Activated CD4-positive, alpha-beta T cell treated with anti-CD3 and anti-CD28 coated beads, Interleukin-2, amount 10 ng/mL, durations not matched to agents 24 days and 14 days (primary cell): ENCODE measurements at regions not wholly inside any gene's neighbourhood (a gene's known extent, or its start where the extent isn't known, plus 50 kb on each side); places are given as distances from the start of the nearest gene placed in this dataset.
A peak's percentile ranks its signal among the peaks of the same experiment; 100 is the strongest.

Source experiments
- DNase-seq: peaks from one replicate; pipeline ENCODE4 v3.0.0; 2022
- H3K27ac Mint-ChIP-seq: one replicate; pipeline ENCODE4 v1.8.0; 2022; ENCODE audit warnings: mild to moderate bottlenecking, mixed read lengths
- H3K27me3 Mint-ChIP-seq: one replicate; pipeline ENCODE4 v1.8.0; 2022; ENCODE audit warnings: mixed read lengths
- H3K36me3 Mint-ChIP-seq: one replicate; pipeline ENCODE4 v1.8.0; 2022; ENCODE audit warnings: low read depth, mild to moderate bottlenecking, mixed read lengths
- H3K4me1 Mint-ChIP-seq: one replicate; pipeline ENCODE4 v1.8.0; 2021; ENCODE audit warnings: mixed read lengths
- H3K4me3 Mint-ChIP-seq: one replicate; pipeline ENCODE4 v1.8.0; 2022; ENCODE audit warnings: mild to moderate bottlenecking, moderate library complexity, mixed read lengths
- H3K9me3 Mint-ChIP-seq: one replicate; pipeline ENCODE4 v1.8.0; 2021; ENCODE audit warnings: mixed read lengths
- intact Hi-C: fragments of 100-400 bp; cut with micrococcal nuclease; formaldehyde crosslinking; loops from one replicate; pipeline ENCODE4 v1.15.1; 2023

GRCh38 chr15:25931851-25932250, 68.7 kb upstream of the ATP10A start:
- no peak overlapping the region for H3K4me3 Mint-ChIP-seq
- H3K36me3 Mint-ChIP-seq, result no peaks in the 10 kb centered on the region
- peaks cover 10% of the 10 kb centered on the region for H3K9me3 Mint-ChIP-seq
- no peak overlapping the region for H3K27ac Mint-ChIP-seq
- peaks cover 6% of the 10 kb centered on the region for H3K4me1 Mint-ChIP-seq
- peaks cover 24% of the 10 kb centered on the region for H3K27me3 Mint-ChIP-seq
- intact Hi-C loops, result loop anchor here (2.0 to 10.0 kb wide), 3 partner anchors 70 to 153 kb away; partner anchors contain the start of gene ATP10A
- DNase-seq, result no peak

- intact Hi-C loops, result loop anchor here (5.0 to 10.0 kb wide), 2 partner anchors 69 to 154 kb away; partner anchors contain the start of gene ATP10A
- Mint-ChIP-seq H3K27ac (no peak overlapping the region), H3K4me3 (no peak overlapping the region), H3K9me3 (peaks cover 10% of the 10 kb centered on the region), H3K4me1 (peaks cover 6% of the 10 kb centered on the region), H3K27me3 (peaks cover 24% of the 10 kb centered on the region), H3K36me3 (no peaks in the 10 kb centered on the region)
- peak; percentile 38 for DNase-seq
Measured at GRCh38 chr15:25930931-25931330, 67.8 kb upstream of the ATP10A start.
